HG03432 (cell line): ENCODE measurements at regions not wholly inside any gene's neighbourhood (a gene's known extent, or its start where the extent isn't known, plus 50 kb on each side); places are given as distances from the start of the nearest gene placed in this dataset.
"Not testable (repeated sequence)": the region's sequence is repeated elsewhere in the genome, so short reads cannot be mapped to it uniquely, and the experiment has no call there.

Source experiments
- ATAC-seq: cut with Tn5 transposase; IDR thresholded peaks from one replicate; pipeline ENCODE4 v1.9.1; 2021; ENCODE audit warnings: mild to moderate bottlenecking, moderate library complexity; ENCODE audit not compliant: unreplicated experiment

GRCh38 chr10:114708084-114708483, 50.0 kb upstream of the ABLIM1 start:
- no peak for ATAC-seq

- ATAC-seq, result no peak
These were observed 50.8 kb upstream of the ABLIM1 start for GRCh38 chr10:114708717-114709335.

GRCh38 chr10:114709984-114710383, 51.9 kb upstream of the ABLIM1 start:
- ATAC-seq, result no peak

GRCh38 chr10:114711176-114711868, 53.2 kb upstream of the ABLIM1 start:
- ATAC-seq, result no peak

- ATAC-seq, result no peak
These were observed 53.8 kb upstream of the ABLIM1 start for GRCh38 chr10:114711869-114712250.

- ATAC-seq, result no peak
These were observed 55.5 kb upstream of the ABLIM1 start for GRCh38 chr10:114713525-114714090.

GRCh38 chr10:114714281-114714741, 56.2 kb upstream of the ABLIM1 start:
- no peak for ATAC-seq

- no peak for ATAC-seq
These were observed 57.1 kb upstream of the ABLIM1 start for GRCh38 chr10:114715171-114715670.

GRCh38 chr10:114716811-114717404, 58.8 kb upstream of the ABLIM1 start:
- no peak for ATAC-seq

- not testable (repeated sequence) for ATAC-seq
These were observed 59.8 kb upstream of the ABLIM1 start for GRCh38 chr10:114717881-114718280.

GRCh38 chr10:114718374-114718773, 60.3 kb upstream of the ABLIM1 start:
- no peak for ATAC-seq

- ATAC-seq, result no peak
These were observed 61.2 kb upstream of the ABLIM1 start for GRCh38 chr10:114719311-114719710.

- not testable (repeated sequence) for ATAC-seq
These were observed 61.9 kb upstream of the ABLIM1 start for GRCh38 chr10:114720023-114720422.

GRCh38 chr10:114720685-114721278, 62.7 kb upstream of the ABLIM1 start:
- no peak for ATAC-seq

GRCh38 chr10:114722136-114722535, 64.1 kb upstream of the ABLIM1 start:
- ATAC-seq, result not testable (repeated sequence)

- ATAC-seq, result no peak
These were observed 65.3 kb upstream of the ABLIM1 start for GRCh38 chr10:114723361-114723760.

GRCh38 chr10:114723991-114724715, 66.1 kb upstream of the ABLIM1 start:
- ATAC-seq, result no peak

GRCh38 chr10:114724716-114725106, 66.6 kb upstream of the ABLIM1 start:
- ATAC-seq, result no peak

- no peak for ATAC-seq
These were observed 68.8 kb upstream of the ABLIM1 start for GRCh38 chr10:114726820-114727271.

GRCh38 chr10:114728325-114728724, 70.2 kb upstream of the ABLIM1 start:
- no peak for ATAC-seq
